Stimulated activated CD8-positive, alpha-beta memory T cell treated with anti-CD3 and anti-CD28 coated beads, Interleukin-4, amount 100 ng/mL, for 1 hour (primary cell): ENCODE measurements at regions not wholly inside any gene's neighbourhood (a gene's known extent, or its start where the extent isn't known, plus 50 kb on each side); places are given as distances from the start of the nearest gene placed in this dataset.
"Not testable (repeated sequence)": the region's sequence is repeated elsewhere in the genome, so short reads cannot be mapped to it uniquely, and the experiment has no call there.

Source experiments
- DNase-seq, 2 donors: peaks; one replicate each; pipeline ENCODE4 v3.0.0-alpha.2; 2020; ENCODE audit warnings: low read depth in 2 of 2, low spot score in 1 of 2

GRCh38 chr6:141884850-141885249 lies 247.9 kb upstream of the GJE1 start:
- no peak for DNase-seq

- DNase-seq: no peak
These were observed 254.0 kb upstream of the GJE1 start for GRCh38 chr6:141878686-141879085.

- DNase-seq: no peak
These were observed 255.3 kb upstream of the GJE1 start for GRCh38 chr6:141877275-141877983.

GRCh38 chr6:141874930-141875602 lies 257.7 kb upstream of the GJE1 start:
- DNase-seq: no peak

- DNase-seq: not testable (repeated sequence)
These were observed 263.2 kb upstream of the GJE1 start for GRCh38 chr6:141869509-141869908.

GRCh38 chr6:141867767-141868166 lies 265.0 kb upstream of the GJE1 start:
- DNase-seq: no peak

- DNase-seq: no peak
These were observed 265.8 kb upstream of the GJE1 start for GRCh38 chr6:141866731-141867497.

- DNase-seq: no peak
These were observed 281.7 kb upstream of the GJE1 start for GRCh38 chr6:141851063-141851462.

- DNase-seq: no peak
These were observed 284.5 kb upstream of the GJE1 start for GRCh38 chr6:141848029-141848890.

- DNase-seq: no peak
These were observed 286.1 kb upstream of the GJE1 start for GRCh38 chr6:141846639-141847038.

GRCh38 chr6:141843178-141843834 lies 289.4 kb upstream of the GJE1 start:
- no peak for DNase-seq

- no peak for DNase-seq
These were observed 299.6 kb upstream of the GJE1 start for GRCh38 chr6:141833001-141833655.

GRCh38 chr6:141830530-141830929 lies 302.2 kb upstream of the GJE1 start:
- DNase-seq: no peak

GRCh38 chr6:141829566-141830360 lies 303.0 kb upstream of the GJE1 start:
- DNase-seq: no peak

GRCh38 chr6:141824350-141824749 lies 308.4 kb upstream of the GJE1 start:
- DNase-seq: no peak

GRCh38 chr6:141815039-141815438 lies 317.7 kb upstream of the GJE1 start:
- not testable (repeated sequence) for DNase-seq

GRCh38 chr6:141809901-141810300 lies 322.8 kb upstream of the GJE1 start:
- no peak for DNase-seq

- DNase-seq: no peak
These were observed 324.1 kb upstream of the GJE1 start for GRCh38 chr6:141808662-141809061.

GRCh38 chr6:141800973-141801372 lies 331.8 kb upstream of the GJE1 start:
- not testable (repeated sequence) for DNase-seq
